GM10266 (cell line): ENCODE measurements at regions not wholly inside any gene's neighbourhood (a gene's known extent, or its start where the extent isn't known, plus 50 kb on each side); places are given as distances from the start of the nearest gene placed in this dataset.

Experiments
- DNase-seq: peaks from one replicate; pipeline ENCODE4 v3.0.0; 2012; ENCODE audit errors: extremely low spot score
- CTCF ChIP-seq: IDR thresholded peaks from 2 replicates; pipeline ENCODE4 v1.5.1; 2012; ENCODE audit warnings: mild to moderate bottlenecking, low read depth; ENCODE audit not compliant: control insufficient read depth, insufficient read depth; ENCODE audit errors: missing control alignments

- no peak for TF ChIP-seq CTCF
- peak; percentile 51 for DNase-seq
These were observed 60.5 kb upstream of the DUSP22 start for GRCh38 chr6:231779-232178.

DNA sequence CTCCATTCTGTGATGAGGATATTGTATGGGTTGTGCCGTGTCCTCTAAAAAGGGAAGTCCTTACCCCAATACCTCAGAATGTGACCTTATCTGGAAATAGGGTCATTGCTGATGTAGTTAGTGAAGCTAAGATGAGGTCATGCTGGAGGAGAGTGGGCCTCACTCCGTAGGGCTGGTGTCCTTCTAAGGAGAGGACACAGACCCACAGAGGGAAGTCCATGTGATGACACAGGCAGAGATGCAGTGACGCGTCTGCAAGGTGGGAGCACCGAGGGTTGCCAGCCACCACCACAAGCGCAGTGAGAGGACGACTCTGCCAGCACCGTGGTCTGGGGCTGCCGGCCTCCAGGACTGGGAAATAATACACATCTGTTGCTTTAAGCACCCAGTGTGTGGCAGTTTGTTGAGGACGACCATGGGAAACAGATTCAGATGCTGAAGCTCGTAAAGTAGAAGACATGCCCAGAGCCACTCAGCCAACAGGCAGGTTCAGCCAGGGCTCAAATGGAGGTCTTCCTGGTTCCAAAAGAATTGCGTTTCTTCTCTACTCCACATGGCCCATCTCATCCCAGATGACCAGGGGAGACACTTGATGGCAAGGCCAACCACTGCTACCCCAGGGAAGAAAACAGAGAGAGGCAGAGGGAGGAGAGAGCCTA lies 59.2 kb upstream of the DUSP22 start:
- no peak for DNase-seq
- TF ChIP-seq CTCF = no peak

DNA sequence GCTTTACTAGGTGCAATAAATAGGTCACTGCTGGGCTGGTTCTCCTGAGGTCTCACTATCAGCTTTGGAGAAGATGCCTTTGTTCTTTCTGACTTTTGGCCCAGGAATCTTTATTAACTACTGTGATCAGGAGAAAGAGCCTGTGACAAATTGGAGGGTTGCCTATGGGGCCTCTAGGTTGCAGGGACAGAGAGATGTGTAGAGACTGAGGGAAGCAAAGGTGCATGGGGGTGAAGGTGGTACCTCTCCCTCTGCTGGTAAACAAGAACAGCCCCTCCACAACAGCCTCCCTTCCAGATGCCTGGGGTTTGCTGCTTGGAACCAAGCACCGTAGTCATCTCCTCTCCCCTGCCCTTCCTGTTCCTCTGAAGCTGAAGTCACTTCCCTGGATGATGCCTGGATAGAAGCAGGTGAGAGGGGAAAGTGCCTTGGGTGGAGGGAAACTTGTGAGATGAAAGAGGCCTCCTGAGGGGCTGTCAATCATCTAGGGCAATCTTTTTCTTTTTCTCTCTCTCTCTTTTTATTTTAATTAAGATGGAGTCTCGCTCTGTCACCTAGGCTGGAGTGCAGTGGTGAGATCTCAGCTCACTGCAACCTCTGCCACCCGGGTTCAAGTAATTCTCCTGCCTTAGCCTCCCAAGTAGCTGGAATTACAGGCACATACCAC lies 57.4 kb upstream of the DUSP22 start:
- TF ChIP-seq CTCF = no peak
- DNase-seq = no peak

DNA sequence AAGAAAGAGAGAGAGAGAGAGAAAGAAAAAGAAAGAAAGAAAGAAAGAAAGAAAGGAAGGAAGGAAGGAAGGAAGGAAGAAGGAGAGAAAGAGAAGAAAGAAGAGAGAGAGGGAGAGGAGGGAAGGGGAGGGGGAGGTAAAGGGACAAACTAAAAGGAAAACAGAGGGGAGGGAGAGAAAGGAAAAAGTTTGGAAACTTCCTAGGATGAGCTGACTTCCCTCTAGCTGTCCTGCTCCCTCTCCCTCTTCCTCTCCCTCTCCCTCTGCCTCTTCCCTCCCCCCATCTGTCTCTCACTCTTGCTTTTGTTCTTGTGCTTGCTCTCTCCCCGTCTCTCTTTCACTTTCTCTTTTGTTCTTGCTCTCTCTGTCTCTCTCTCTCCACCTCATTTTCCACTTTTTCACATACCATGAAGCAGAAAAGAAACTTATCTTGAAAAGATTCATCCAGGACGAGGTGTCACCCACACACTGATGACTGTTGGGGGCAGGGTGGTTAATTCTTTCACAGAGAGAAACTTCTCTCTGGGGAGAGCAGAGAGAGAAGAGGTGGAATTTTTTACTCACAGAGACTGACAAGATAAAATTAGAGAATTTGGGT lies 56.4 kb upstream of the DUSP22 start:
- no peak for TF ChIP-seq CTCF
- DNase-seq = peak; percentile 49

DNA sequence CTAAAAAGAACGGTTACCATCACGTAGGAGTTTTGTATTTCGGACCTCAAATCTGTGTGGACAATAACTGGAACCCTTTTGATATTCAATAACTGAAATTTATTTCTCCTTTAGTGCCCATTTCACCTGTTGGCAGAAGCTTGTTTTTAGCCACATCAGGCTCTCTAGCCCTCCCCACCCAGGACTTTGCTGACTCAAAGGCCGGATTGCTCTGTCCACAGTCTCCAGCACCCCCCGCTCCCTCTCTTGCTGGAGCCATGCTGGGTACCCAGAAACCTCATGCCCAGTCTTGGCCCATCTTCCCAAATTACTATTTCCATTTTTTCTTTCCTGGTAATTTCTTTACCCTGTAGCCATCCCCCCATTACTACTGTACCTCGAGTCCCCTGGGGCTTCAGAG lies 55.8 kb upstream of the DUSP22 start:
- DNase-seq = no peak
- TF ChIP-seq CTCF = no peak

GRCh38 chr6:240151-240550 lies 52.1 kb upstream of the DUSP22 start:
- DNase-seq = no peak
- TF ChIP-seq CTCF = no peak

DNA sequence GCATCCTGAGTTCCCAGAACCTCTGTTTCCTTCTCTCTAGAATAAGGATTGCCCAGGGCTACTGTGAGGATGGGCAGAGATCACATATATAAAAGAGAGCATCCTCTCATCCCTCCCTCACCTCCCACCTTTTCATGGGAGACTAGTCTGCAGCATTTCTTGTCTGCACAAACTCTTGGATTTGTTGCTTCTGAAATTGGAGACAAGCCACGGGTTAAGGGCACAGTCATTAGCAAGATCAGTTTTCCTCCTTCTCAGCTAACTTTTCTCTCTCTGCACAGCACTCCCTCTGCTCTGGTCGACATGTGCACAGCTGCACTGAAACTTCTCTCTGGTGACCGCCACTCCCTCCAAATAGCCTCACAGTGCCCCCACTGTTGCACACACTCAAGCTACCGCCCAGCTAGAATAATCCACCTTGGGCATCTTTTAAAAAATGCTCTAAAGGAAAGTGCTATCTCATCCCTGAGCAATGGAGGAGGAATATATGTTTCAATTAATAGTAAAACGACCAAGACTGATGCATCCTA lies 50.9 kb upstream of the DUSP22 start:
- TF ChIP-seq CTCF = no peak
- DNase-seq = no peak
